NB4 (cell line): ENCODE measurements at regions not wholly inside any gene's neighbourhood (a gene's known extent, or its start where the extent isn't known, plus 50 kb on each side); places are given as distances from the start of the nearest gene placed in this dataset.

ENCODE experiments used
- DNase-seq: peaks from one replicate; pipeline ENCODE4 v3.0.0; 2010; ENCODE audit warnings: low read depth
- H3K4me3 ChIP-seq: one replicate; pipeline ENCODE4 v1.5.1; 2011; ENCODE audit warnings: mild to moderate bottlenecking, low read depth, low read length, moderate library complexity
- CTCF ChIP-seq: IDR thresholded peaks from one replicate; pipeline ENCODE4 v1.5.1; 2012; ENCODE audit warnings: low read depth, low read length
- MAX ChIP-seq: IDR thresholded peaks from 2 replicates; pipeline ENCODE4 v1.6.1; 2011; ENCODE audit warnings: low read depth, low read length
- MYC ChIP-seq: IDR thresholded peaks from 2 replicates; pipeline ENCODE4 v1.6.1; 2011; ENCODE audit warnings: low read depth, low read length
- POLR2A ChIP-seq: IDR thresholded peaks from 2 replicates; pipeline ENCODE4 v1.6.1; 2011; ENCODE audit warnings: mild to moderate bottlenecking; ENCODE audit not compliant: insufficient read length; ENCODE audit errors: extremely low read depth

DNA sequence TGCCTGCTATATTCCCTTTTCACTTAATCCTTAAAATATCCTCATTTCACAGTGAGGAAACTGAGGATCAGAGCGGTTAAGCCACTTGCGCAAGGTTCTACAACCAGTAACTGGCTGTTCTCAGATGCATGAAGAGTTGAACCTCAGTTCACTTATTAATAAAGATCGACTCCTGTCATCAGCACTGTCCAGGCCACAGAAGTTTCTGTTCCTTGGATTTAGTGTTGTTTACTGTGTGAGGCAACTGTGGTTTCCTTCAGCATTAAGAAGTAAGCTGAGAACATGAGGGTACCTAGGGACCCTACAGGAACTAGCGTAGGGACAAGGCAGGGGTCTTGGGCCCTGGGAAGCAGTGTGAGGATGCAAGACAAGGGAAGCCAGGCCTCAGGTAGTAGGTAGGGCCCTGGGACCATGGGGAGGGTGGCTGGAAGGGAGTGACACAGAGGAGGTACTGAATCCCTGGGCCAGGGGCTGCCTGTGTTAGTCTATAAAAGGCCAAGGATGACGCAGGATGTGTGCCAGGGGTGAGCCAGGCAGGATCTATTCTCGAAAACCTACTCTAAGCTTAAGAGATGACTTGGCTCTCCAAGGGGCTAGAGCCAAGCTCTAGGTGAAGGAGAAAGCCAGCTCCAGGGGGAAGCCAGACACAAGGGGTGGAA, 181.2 kb upstream of the CSF3R start:
- H3K4me3 ChIP-seq = no peak overlapping the region
- no peak for TF ChIP-seq MAX
- TF ChIP-seq MYC = no peak
- no peak for TF ChIP-seq POLR2A
- no peak for DNase-seq

DNA sequence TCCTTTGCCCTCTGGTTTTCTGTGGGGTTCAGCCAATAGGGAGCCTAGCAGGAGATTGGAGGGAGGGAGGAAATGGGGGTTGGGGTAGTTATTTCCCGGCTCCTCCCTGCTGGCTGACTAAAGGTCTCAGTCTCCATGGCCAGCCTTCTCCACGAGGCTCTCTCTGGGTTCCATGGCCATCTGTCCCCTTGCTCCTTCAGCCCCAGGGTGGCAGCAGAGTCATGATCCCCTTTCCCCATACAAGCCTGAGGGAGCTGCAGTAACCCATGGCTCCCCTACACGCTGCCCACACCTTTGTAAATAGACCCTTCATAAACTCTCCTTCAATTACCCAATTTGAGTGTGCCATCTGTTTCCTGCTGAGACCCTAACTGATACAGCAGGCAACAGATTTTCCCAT, 176.1 kb upstream of the CSF3R start:
- no peak for DNase-seq
- TF ChIP-seq CTCF (no peak), MAX (no peak)
- no peak overlapping the region for H3K4me3 ChIP-seq

- H3K4me3 ChIP-seq = no peak overlapping the region
- TF ChIP-seq POLR2A = no peak
- no peak for TF ChIP-seq MYC
- TF ChIP-seq CTCF = no peak
- no peak for TF ChIP-seq MAX
- DNase-seq = no peak
Measured at GRCh38 chr1:36657826-36658225, 175.1 kb upstream of the CSF3R start.

DNA sequence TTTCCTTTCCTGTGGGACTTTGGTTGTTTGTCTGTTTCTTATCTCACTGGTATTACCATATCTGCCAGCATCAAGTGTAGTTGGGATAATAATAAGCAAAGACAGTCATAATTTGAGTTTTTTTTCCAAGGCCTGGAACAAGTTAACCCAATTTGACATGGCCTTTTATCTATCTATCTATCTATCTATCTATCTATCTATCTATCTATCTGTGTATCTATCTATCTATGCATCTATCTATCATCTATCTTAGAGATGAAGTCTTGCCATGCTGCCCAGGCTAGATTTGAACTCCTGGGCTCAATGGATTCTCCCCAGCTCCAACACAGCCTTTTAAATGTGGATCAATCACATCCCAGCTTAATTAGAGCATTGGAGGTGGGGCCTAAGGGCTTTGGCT, 174.1 kb upstream of the CSF3R start:
- H3K4me3 ChIP-seq = no peak overlapping the region
- no peak for DNase-seq
- TF ChIP-seq MYC = no peak
- TF ChIP-seq MAX = no peak
- no peak for TF ChIP-seq CTCF
- TF ChIP-seq POLR2A = no peak

GRCh38 chr1:36656271-36656670, 173.6 kb upstream of the CSF3R start:
- TF ChIP-seq MYC (no peak), POLR2A (no peak), CTCF (no peak), MAX (no peak)
- H3K4me3 ChIP-seq = no peak overlapping the region
- no peak for DNase-seq

GRCh38 chr1:36654586-36654985, 171.9 kb upstream of the CSF3R start:
- no peak for TF ChIP-seq POLR2A
- no peak for TF ChIP-seq MAX
- TF ChIP-seq MYC = no peak
- no peak for TF ChIP-seq CTCF
- DNase-seq = no peak
- H3K4me3 ChIP-seq = no peak overlapping the region
